KMS-11 (cell line): ENCODE measurements at regions not wholly inside any gene's neighbourhood (a gene's known extent, or its start where the extent isn't known, plus 50 kb on each side); places are given as distances from the start of the nearest gene placed in this dataset.

ENCODE experiments used
- H2AFZ ChIP-seq: fragments of 200-600 bp; sonication (generic); 2 replicates; pipeline ENCODE4 v1.6.1; 2016; ENCODE audit warnings: antibody characterized with exemption, mixed run types, low read depth
- H3K27ac ChIP-seq: fragments of 200-600 bp; sonication (generic); 2 replicates; pipeline ENCODE4 v1.6.1; 2016; ENCODE audit warnings: mild to moderate bottlenecking, mixed run types
- H3K27me3 ChIP-seq: fragments of 200-600 bp; sonication (generic); 2 replicates; pipeline ENCODE4 v1.6.1; 2017; ENCODE audit warnings: mild to moderate bottlenecking, low read depth, mixed run types, moderate library complexity; ENCODE audit not compliant: insufficient read depth
- H3K36me3 ChIP-seq: fragments of 200-600 bp; sonication (generic); 2 replicates; pipeline ENCODE4 v1.6.1; 2017; ENCODE audit warnings: mild to moderate bottlenecking, mixed run types; ENCODE audit not compliant: insufficient read depth
- H3K4me1 ChIP-seq: fragments of 200-600 bp; sonication (generic); 2 replicates; pipeline ENCODE4 v1.6.1; 2016; ENCODE audit warnings: mild to moderate bottlenecking, low read depth, mixed run types; ENCODE audit not compliant: poor library complexity, severe bottlenecking
- H3K4me2 ChIP-seq: fragments of 200-600 bp; sonication (generic); 2 replicates; pipeline ENCODE4 v1.7.0; 2016; ENCODE audit warnings: mild to moderate bottlenecking, mixed run types
- H3K4me3 ChIP-seq: fragments of 200-600 bp; sonication (generic); IDR thresholded peaks from 2 replicates; pipeline ENCODE4 v1.6.1; 2017; ENCODE audit warnings: low read depth, low read length, mixed read lengths; ENCODE audit not compliant: insufficient read depth
- H3K79me2 ChIP-seq: fragments of 200-600 bp; sonication (generic); 2 replicates; pipeline ENCODE4 v1.6.1; 2016; ENCODE audit warnings: low read depth, mixed run types; ENCODE audit not compliant: insufficient read depth
- H3K9ac ChIP-seq: fragments of 200-600 bp; sonication (generic); 2 replicates; pipeline ENCODE4 v1.6.1; 2016; ENCODE audit warnings: mild to moderate bottlenecking, mixed run types
- H4K20me1 ChIP-seq: fragments of 200-600 bp; sonication (generic); 2 replicates; pipeline ENCODE4 v1.6.1; 2016; ENCODE audit warnings: mild to moderate bottlenecking, mixed run types; ENCODE audit not compliant: insufficient read depth
- TF ChIP-seq, protein P1 (sequence below): fragments of 200-600 bp; sonication (generic); conservative IDR thresholded peaks from 2 replicates; pipeline ENCODE4 v1.6.1; 2017; ENCODE audit warnings: low read depth, mild to moderate bottlenecking, antibody characterized with exemption, low read length, moderate library complexity, mixed read lengths

DNA sequence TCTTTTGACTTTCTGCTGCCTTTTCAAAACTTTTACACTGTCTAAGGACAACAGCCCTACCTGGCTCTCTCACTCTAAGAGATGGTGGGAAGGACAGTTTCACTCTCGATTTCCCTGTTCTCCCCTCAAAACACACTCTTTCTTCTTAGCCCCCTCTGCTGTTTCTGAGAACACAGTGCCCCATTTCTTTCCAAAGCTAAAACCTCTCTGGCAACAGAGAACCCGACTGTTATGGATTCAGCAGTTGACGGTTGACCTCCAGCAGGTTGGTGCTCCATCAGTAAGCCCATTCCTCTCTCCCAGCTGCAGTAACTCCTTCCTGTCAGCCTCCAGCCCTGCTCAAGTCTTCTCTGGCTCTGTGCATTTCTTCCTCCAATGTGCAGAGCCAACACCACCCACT, 88.2 kb upstream of the ABCD3 start:
- Histone ChIP-seq H3K79me2 (no peaks in the 10 kb centered on the region), H3K4me1 (no peaks in the 10 kb centered on the region), H2AFZ (no peak overlapping the region), H3K27ac (no peak overlapping the region), H3K27me3 (no peaks in the 10 kb centered on the region), H3K36me3 (no peaks in the 10 kb centered on the region), H3K9ac (no peak overlapping the region), H3K4me2 (no peak overlapping the region), H3K4me3 (no peak overlapping the region), H4K20me1 (no peaks in the 10 kb centered on the region)
- TF ChIP-seq, protein P1, sequence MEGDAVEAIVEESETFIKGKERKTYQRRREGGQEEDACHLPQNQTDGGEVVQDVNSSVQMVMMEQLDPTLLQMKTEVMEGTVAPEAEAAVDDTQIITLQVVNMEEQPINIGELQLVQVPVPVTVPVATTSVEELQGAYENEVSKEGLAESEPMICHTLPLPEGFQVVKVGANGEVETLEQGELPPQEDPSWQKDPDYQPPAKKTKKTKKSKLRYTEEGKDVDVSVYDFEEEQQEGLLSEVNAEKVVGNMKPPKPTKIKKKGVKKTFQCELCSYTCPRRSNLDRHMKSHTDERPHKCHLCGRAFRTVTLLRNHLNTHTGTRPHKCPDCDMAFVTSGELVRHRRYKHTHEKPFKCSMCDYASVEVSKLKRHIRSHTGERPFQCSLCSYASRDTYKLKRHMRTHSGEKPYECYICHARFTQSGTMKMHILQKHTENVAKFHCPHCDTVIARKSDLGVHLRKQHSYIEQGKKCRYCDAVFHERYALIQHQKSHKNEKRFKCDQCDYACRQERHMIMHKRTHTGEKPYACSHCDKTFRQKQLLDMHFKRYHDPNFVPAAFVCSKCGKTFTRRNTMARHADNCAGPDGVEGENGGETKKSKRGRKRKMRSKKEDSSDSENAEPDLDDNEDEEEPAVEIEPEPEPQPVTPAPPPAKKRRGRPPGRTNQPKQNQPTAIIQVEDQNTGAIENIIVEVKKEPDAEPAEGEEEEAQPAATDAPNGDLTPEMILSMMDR = no peak

DNA sequence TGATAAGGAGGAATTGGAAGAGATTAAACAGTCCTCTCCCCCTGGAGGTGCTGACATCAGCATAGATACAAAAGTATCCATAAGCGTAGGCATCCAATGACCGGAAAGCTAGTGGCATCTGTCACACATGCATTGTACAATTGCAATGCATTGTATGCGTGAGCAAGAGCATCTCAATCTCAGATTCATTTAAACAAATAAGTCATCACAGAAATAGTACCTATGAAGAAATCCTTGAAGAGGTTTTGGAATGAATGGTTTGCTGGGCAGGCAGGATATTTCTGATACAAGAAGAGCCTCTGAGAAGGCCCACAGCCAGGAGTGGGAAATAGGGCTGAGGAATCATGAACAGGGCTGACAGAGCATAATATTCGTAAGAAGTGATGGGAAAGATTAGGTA, 88.9 kb upstream of the ABCD3 start:
- H3K27ac ChIP-seq = no peak overlapping the region
- no peaks in the 10 kb centered on the region for H3K36me3 ChIP-seq
- no peaks in the 10 kb centered on the region for H3K79me2 ChIP-seq
- H3K4me2 ChIP-seq = no peak overlapping the region
- H3K9ac ChIP-seq = no peak overlapping the region
- H3K4me3 ChIP-seq = no peak overlapping the region
- H2AFZ ChIP-seq = no peak overlapping the region
- H3K27me3 ChIP-seq = no peaks in the 10 kb centered on the region
- no peaks in the 10 kb centered on the region for H3K4me1 ChIP-seq
- TF ChIP-seq, protein P1 = no peak
- no peaks in the 10 kb centered on the region for H4K20me1 ChIP-seq

DNA sequence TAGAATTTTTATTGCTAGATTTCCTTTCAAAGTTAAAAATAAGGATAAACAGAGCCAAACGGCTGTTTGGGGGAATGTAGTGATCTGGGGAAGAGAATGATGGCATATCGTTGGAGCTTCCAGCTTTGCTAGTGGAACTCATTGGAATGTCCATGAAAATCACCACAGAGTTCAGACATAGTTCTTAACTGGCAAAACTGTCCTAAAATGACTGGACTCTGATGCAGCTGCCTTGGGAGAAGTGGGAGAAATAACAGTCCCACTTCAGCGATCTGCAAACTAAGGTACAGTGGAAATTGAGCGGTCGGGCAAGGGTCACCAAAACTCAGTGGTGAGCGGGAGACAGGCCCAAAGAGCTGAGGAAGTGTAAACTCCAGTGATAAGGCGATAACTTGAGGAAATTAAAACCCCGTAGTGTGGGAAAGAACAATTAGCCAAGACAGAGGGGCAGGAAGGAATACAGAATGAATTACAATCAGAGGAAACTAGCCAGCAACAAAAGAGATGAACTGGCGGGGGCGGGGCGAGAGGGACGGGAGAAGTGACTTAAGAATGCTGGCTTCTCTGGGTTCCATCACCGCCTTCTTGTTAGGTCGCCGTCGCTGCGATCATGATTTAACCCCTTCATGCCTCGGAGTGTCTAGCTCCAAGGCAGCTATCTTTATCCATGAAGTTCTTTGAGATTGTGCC, 89.8 kb upstream of the ARHGAP29 start:
- Histone ChIP-seq H3K4me1 (no peaks in the 10 kb centered on the region), H3K27me3 (no peaks in the 10 kb centered on the region), H3K27ac (no peak overlapping the region), H3K4me2 (no peak overlapping the region), H3K36me3 (no peaks in the 10 kb centered on the region), H3K79me2 (no peaks in the 10 kb centered on the region), H2AFZ (no peak overlapping the region), H3K9ac (no peak overlapping the region), H3K4me3 (no peak overlapping the region), H4K20me1 (no peaks in the 10 kb centered on the region)
- TF ChIP-seq, protein P1 = no peak

DNA sequence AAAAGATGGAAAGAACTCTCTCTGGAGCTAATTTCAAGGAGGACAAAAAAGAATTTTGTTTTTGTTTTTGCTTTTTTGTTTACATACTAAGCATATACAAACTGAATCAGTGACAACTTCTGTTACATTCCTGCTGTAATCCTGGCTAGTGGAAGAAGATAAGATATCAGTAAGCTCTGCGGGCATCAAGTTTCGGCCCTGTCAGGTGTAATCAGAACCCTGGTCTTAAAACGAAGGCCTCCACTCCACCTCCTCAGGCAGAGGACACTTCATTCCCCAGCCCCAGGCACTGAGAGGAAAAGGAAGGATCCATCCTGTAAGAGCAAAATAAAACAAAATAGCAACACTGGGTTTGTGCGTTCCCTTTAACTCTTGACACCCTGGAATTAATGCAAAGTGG, 88.9 kb upstream of the ARHGAP29 start:
- Histone ChIP-seq H3K27ac (no peak overlapping the region), H3K79me2 (no peaks in the 10 kb centered on the region), H3K4me1 (no peaks in the 10 kb centered on the region), H3K4me3 (no peak overlapping the region), H3K4me2 (no peak overlapping the region), H3K36me3 (no peaks in the 10 kb centered on the region), H2AFZ (no peak overlapping the region), H3K9ac (no peak overlapping the region), H4K20me1 (no peaks in the 10 kb centered on the region), H3K27me3 (no peaks in the 10 kb centered on the region)
- TF ChIP-seq, protein P1 = no peak
